DMS114 treated with DMSO at 0.1 percent for 48 hours (cell line): ENCODE measurements at regions not wholly inside any gene's neighbourhood (a gene's known extent, or its start where the extent isn't known, plus 50 kb on each side); places are given as distances from the start of the nearest gene placed in this dataset.

Experiments
- DNase-seq: peaks from one replicate; lab custom pipeline; 2025; ENCODE audit not compliant: unreplicated experiment; lab: John Stamatoyannopoulos, UW

GRCh38 chr1:87806379-87807094 is 477.9 kb downstream of the LMO4 start:
- no peak for DNase-seq

- no peak for DNase-seq
Observed at GRCh38 chr1:87810166-87810565, 481.5 kb downstream of the LMO4 start.

DNA sequence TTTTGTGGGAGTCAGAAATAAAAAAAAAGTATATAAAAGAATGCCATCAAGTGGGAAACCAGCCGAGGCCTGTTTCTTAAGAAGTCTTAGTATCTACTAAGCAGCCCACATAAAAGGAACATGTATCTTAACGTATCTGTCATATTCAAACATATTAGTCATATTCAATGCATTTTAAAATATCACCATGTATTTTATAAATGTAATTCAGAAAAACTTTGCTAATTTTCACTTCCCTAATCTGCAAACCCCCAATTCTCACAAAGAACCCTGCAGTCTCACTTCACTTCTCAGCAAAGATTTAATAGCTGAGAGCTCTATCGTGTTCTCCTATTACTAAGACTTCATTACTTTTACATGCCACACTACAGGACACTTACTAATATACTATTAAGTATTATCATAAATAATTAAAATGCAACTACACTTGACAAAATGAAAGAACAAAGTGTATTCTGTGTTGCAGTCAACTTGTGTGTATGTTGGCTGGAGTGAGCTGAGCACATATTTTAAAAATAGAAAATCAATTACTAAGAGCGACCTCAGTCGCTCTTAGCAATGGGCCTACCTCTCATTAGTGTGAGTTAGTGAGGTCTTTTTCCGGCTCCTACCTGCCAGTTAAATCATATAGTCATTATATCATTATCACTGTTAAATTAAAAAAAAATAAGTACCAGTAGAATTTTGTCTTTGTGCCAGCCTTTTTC is 484.3 kb downstream of the LMO4 start:
- DNase-seq: no peak

DNA sequence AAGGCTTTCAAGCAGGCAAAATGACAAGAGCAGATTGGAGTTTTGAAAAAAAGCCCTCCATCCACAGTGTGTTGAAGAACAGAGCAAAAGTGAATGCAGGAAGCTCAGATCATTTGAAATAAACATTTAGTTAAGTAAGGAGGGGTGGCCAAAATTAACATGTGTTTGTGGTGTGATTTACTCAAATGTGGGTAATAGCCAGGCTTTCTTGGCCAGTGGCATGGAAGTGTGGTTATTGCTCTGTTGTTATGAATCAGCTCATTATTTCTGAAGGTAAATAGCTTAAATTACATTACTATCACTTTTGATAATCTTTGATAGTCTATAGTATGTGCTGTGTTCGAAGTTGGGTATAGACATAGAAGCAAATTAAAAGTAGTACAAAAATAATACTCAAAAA is 485.9 kb downstream of the LMO4 start:
- no peak for DNase-seq

GRCh38 chr1:87816646-87817045 is 488.0 kb downstream of the LMO4 start:
- no peak for DNase-seq

GRCh38 chr1:87820668-87821334 is 492.1 kb downstream of the LMO4 start:
- no peak for DNase-seq

DNA sequence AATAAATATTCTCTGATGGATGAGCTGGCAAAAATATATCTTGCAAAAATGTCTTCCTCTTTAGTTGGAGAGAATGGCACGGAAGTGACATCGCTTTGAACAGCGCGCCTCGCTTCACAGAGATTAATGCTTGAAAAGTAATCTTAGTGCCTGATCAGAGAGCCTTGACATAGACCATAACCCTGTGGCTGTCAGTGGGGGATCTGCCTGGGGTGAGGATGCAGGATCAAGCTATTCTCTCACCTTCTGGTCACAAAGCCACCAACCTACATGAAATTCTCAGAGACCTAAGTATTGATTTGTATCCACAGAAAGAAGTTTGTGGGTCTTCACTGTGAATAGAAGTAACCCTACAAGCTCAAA is 492.6 kb downstream of the LMO4 start:
- DNase-seq: no peak

GRCh38 chr1:87826681-87827251 is 498.1 kb downstream of the LMO4 start:
- no peak for DNase-seq

DNA sequence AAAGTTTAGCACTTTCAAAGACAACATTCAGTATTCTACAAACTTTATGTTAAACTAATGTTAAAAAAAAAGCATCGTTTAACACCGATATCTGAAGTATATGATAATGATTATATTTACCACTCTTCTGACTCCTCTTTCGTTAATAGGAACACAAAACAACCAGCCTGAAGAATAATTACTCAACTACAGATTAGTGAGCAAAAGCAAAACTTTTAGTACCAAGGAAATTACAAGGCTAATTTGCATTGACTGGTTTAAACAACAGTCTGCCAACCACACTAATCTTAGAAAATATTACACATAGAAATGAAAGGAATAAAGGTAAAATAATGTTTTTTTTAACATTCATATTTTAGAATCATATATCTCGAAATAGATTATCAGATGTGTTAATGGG is 500.7 kb downstream of the LMO4 start:
- no peak for DNase-seq

GRCh38 chr1:87830432-87830978 is 501.8 kb downstream of the LMO4 start:
- DNase-seq: no peak

DNA sequence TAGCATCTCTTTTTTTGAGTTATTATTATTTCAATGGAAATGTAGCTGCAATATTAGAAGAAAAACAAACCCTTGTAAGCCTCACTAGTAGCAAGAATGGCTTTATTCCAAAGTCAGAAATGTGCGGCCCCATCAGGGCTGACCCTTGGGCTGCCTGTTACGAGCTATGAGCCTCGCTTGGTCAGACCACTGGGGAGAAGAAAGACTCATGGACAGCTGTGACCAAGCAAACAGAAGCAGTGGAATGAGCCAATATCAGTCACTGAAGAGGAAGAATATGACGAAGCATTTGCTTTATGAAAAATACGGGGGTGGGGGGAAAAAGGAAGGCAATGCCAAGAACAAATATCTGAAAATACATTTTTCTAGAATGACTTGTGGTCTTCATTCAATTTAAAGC is 504.5 kb downstream of the LMO4 start:
- no peak for DNase-seq

- no peak for DNase-seq
Observed at GRCh38 chr1:87834151-87834550, 505.5 kb downstream of the LMO4 start.

DNA sequence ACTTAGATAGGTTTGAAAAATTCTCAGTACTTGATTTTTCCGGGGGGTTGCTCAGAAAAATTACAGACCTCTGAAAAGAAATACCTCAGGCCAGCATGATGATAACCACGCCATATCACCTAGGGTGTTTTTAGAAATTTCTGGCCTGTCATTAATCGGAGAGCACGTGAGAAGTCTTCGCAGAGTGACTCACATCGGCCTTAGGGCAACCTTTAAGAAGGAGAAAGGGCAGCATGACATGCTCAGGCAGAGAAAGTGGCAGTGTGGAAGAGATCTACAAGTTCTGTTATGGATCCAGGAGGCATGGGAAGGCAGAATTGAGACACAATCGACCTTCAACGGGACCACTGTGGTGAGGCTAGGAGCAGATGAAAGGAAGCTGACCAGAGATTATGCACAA is 506.3 kb downstream of the LMO4 start:
- no peak for DNase-seq

DNA sequence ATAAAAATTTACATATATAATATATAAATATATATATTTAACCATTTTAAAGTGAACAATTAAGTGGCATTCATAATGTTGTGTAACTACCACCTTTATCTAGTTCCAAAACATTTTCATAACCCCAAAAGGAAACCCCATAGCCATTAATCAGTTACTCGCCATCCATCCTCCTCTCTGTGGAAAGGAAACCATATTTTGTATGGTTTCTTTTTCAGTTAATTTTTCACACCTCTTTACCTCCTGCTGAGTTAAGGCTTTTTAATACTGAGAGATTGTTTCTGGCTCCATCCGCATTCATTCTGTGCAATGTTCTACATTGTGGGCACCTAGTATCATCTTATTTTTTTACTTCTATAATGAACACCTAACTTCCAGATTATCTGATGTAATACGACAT is 512.1 kb downstream of the LMO4 start:
- no peak for DNase-seq

DNA sequence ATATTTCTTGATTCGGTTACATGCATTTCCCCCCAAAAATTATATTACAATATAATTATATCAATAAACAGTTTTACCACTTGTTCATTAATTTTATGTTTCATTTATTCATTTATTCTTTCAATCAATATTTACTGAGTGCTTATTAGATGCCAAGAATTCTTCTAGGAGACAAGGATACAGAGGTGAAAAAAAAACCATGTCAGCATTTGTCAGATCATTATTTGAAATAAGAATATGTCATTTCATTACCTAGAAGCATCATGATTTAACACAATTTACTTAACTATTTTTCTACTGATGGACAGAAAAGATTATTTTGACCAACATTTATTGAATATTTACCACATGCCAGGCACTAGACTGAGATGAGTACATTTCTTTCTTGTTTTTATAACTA is 512.7 kb downstream of the LMO4 start:
- DNase-seq: no peak

DNA sequence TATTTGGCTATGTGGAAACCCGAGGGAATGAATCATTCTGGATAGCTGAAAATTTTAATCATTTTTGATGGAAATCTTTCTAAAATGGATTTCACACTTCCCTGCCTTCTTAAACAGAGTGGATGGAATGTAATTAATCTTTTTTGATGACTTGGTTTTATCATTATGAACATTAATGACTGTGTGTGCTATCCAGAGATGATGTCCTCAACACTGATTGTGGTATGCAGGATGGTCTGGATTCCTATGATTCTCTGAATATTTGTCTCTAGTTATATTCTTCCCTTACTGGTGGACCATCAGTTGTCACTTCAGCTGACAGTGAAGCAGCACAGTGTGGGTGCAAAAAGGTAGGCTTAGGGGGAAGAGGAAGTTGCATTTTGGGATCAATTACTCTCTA is 513.5 kb downstream of the LMO4 start:
- no peak for DNase-seq

DNA sequence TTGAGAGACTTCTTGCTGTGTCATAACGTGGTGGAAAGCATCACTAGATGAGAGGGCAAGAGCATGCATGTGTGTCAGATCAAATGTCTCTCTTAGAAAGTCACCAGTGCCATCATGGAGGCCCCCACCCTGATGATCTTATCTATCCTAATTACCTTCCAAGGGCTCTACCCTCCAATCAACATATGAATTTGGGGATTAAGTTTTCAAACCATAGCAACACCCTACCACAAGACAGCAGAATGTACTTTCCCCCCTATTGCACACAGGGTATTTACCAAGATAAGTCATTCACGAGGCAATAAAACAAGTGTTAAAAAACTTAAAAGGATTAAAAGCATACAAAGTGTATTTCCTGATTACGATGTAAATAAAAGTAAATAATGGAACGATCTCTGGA is 515.6 kb downstream of the LMO4 start:
- no peak for DNase-seq

- DNase-seq: no peak
Observed at GRCh38 chr1:87851490-87851889, 522.8 kb downstream of the LMO4 start.

DNA sequence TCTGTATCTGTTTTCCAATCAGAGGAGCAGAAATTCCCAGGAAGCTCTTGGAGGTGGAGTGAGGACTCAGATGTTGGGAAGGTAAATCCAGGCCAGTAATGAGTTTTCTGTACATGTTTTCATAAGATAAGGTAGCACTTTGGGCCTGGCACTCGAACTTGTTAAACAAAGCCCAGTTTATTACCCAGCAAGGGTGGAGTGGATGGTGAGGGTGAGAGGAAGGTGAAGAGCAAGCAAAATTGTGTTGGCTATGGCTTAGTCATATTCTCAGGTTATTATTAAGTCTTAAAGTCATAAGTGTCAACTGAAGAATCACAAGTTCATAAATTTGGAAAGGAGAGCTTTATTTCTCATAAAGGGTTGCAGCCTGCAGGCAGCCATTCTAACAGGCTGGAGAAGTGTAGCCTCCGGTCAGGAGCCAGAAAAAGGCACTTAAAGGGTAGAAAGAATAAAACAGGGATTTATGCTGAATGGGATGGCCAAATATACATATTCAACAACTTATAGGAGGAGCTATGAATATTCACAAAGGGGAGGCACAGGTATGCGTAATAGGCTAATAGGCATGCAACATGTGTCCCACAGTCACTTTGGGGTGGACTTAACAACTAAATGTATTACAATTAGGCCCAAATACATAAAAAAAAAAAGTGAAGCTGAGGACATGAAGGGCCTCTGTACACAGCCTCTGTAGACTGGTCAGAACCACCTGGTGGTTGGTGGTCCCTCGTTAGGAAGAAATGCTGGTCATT is 523.9 kb downstream of the LMO4 start:
- DNase-seq: no peak

DNA sequence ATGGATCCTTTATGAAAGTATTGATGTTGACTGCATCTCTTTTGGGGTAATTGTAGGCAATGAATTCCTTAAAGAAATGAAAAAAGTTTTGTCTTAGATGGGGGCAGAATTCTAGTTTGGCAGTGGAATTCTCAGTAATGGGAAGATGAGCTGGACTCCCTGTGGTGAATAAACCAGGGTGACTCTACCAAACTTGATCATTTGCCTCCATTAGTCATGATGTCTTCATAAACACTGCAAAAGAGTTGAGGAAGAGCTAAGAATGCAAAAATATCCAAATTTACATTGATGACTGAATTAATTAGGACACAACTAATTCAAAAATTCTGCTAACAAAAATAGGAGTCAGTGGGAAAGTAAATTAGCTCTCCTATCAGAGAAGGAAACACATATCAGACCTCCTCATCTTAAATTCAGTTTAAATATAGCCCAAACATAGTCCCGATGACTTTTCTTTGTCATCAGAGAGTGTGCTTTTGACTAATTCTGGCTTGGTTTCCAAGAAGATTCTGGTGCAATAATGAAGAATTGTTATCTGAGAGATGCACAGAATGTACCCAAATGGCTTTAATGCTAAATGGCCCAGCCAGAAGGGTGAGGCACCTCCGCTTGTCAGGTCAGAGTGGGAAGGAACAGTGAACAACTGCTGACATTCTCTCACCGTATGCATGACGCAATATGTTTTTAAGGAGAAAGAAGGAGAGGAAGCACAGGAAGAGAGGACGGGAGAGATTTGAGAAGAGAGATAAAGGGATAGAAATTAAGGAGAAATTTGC is 525.1 kb downstream of the LMO4 start:
- no peak for DNase-seq
